ENCODE measurements at regions not wholly inside any gene's neighbourhood (a gene's known extent, or its start where the extent isn't known, plus 50 kb on each side); places are given as distances from the start of the nearest gene placed in this dataset.
A peak's percentile ranks its signal among the peaks of the same experiment; 100 is the strongest.

GRCh38 chr3:5442106-5442785, 254.7 kb downstream of the EDEM1 start:
- Histone ChIP-seq H3K27me3 (ENCODE audit: control insufficient read depth in 2 of 2, insufficient read depth in 2 of 2, low read length in 2 of 2) (no peaks in the 10 kb centered on the region), H3K27ac (ENCODE audit: extremely low read depth, low read depth, low read length) (peak overlapping the region; percentile 72; the same call in 2 of the 3 replicates), H3K9me3 (replicated peaks; ENCODE audit: control insufficient read depth, insufficient read depth, low read depth, low read length) (peaks cover 5% of the 10 kb centered on the region; the same call in 1 of the 2 replicates), H3K36me3 (ENCODE audit: control insufficient read depth, insufficient read depth, low read length) (no peaks in the 10 kb centered on the region), H4K20me1 (replicated peaks; ENCODE audit: control insufficient read depth, insufficient read depth, low read length) (no peaks in the 10 kb centered on the region), H3K4me3 (no peak overlapping the region), H3K9me1 (ENCODE audit: control insufficient read depth, insufficient read depth, low read length) (no peaks in the 10 kb centered on the region), H3K4me2 (ENCODE audit: insufficient read depth, low read length) (peak overlapping the region; percentile 41; the same call in 1 of the 2 replicates), H3K79me2 (ENCODE audit: control insufficient read depth, insufficient read depth, low read length) (no peaks in the 10 kb centered on the region), H2AFZ (ENCODE audit: low read depth, low read length) (peak overlapping the region; percentile 75), H3K9ac (ENCODE audit: insufficient read depth in 1 of 2, low read depth in 2 of 2, low read length in 2 of 2) (peak overlapping the region in 1 of 2 experiments; percentile 1; a peak in 1 of 4 replicates), H3K4me1 (replicated peaks in 1 of 2; ENCODE audit: control insufficient read depth in 2 of 2, insufficient read depth in 2 of 2, low read length in 2 of 2) (peaks cover 0 to 34% of the 10 kb centered on the region in 2 experiments; a peak in 4 of 5 replicates)
- intact Hi-C loops (cut with micrococcal nuclease) = loop anchor here (1.0 kb wide), 1 partner anchor 34 kb away; no protein-coding TSS in a partner anchor
- 16% methylated on average over 4 of the region's 4 CpGs for WGBS (ENCODE audit: insufficient coverage, low coverage, missing lambda C conversion rate)
- no TSS peak for BruUV-seq (replicated peaks)
- FAIRE-seq (peak; percentile 26), DNase-seq (ENCODE audit: extremely low read depth in 1 of 4, low spot score in 3 of 4) (peak; percentile 30 to 67 (median 50)), ATAC-seq (peak; percentile 72)
- ChIA-PET POLR2A (interaction anchor here (0.6 to 1.9 kb wide), 2 partner anchors 13 to 53 kb away, joined by 3 to 8 read pairs; no protein-coding TSS in a partner anchor), CTCF (ENCODE audit: low intra/inter-chr PET ratio) (no interaction called here)
- in situ Hi-C loops (cut with MboI) = no loop called here
- TF ChIP-seq DPF2 (IDR thresholded peaks at IDR 0.05) (peak; percentile 90), FOXK2 (conservative IDR thresholded peaks at IDR 0.05 in 1 of 2, IDR thresholded peaks at IDR 0.05 in 1 of 2; ENCODE audit: low read depth in 2 of 2) (peak; percentile 44 to 69; a peak in 3 of 4 replicates), SMARCE1 (IDR thresholded peaks at IDR 0.05) (peak; percentile 14), RBFOX2 (IDR thresholded peaks at IDR 0.05; ENCODE audit: low read depth, low read length) (0 out of 2 replicates have a peak, but pooled peaks have one; percentile 31), SREBF2 (CRISPR knock-in tag; IDR thresholded peaks at IDR 0.05) (no peak), KHSRP (IDR thresholded peaks at IDR 0.05) (no peak), RERE (CRISPR knock-in tag; IDR thresholded peaks at IDR 0.05; ENCODE audit: borderline replicate concordance) (no peak), ELF1 (tag; IDR thresholded peaks at IDR 0.05) (peak; percentile 14), ZNF140 (CRISPR knock-in tag; IDR thresholded peaks at IDR 0.05) (no peak), PHTF2 (CRISPR knock-in tag; IDR thresholded peaks at IDR 0.05) (no peak), GATA2 (CRISPR knock-in tag; IDR thresholded peaks at IDR 0.05) (no peak), ZFPM2 (CRISPR knock-in tag; IDR thresholded peaks at IDR 0.05) (no peak), HDAC1 (IDR thresholded peaks at IDR 0.05) (peak in 1 of 2 experiments; percentile 55; a peak in 1 of 4 replicates), SMARCA4 (IDR thresholded peaks at IDR 0.05) (peak; percentile 85), RBM39 (optimal IDR thresholded peaks at IDR 0.05; ENCODE audit: low read depth, low read length) (no peak), CEBPG (CRISPR knock-in tag; IDR thresholded peaks at IDR 0.05) (no peak), CEBPG (tag; conservative IDR thresholded peaks at IDR 0.05 in 1 of 2, IDR thresholded peaks at IDR 0.05 in 1 of 2) (peak in 1 of 2 experiments; percentile 6; a peak in 1 of 4 replicates), HOXB6 (CRISPR knock-in tag; IDR thresholded peaks at IDR 0.05; ENCODE audit: borderline replicate concordance) (no peak), NFIC (IDR thresholded peaks at IDR 0.05) (peak; percentile 38)
- TF ChIP-seq, protein P1, sequence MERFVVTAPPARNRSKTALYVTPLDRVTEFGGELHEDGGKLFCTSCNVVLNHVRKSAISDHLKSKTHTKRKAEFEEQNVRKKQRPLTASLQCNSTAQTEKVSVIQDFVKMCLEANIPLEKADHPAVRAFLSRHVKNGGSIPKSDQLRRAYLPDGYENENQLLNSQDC (CRISPR knock-in tag; IDR thresholded peaks at IDR 0.05) = no peak
